Mesendoderm (in vitro differentiated cells): ENCODE measurements at regions not wholly inside any gene's neighbourhood (a gene's known extent, or its start where the extent isn't known, plus 50 kb on each side); places are given as distances from the start of the nearest gene placed in this dataset.
A peak's percentile ranks its signal among the peaks of the same experiment; 100 is the strongest.
"Not testable (repeated sequence)": the region's sequence is repeated elsewhere in the genome, so short reads cannot be mapped to it uniquely, and the experiment has no call there.

Experiments
- DNase-seq: peaks from one replicate; pipeline ENCODE4 v3.0.0; 2013
- H2AK5ac ChIP-seq: 2 replicates; pipeline ENCODE4 v1.6.1; 2013; ENCODE audit warnings: low read length, inconsistent platforms
- H2BK120ac ChIP-seq: 2 replicates; pipeline ENCODE4 v1.6.1; 2013; ENCODE audit warnings: low read depth, mild to moderate bottlenecking, low read length, moderate library complexity, mixed read lengths
- H2BK15ac ChIP-seq: replicated peaks from 2 replicates; pipeline ENCODE4 v1.6.1; 2013; ENCODE audit warnings: low read depth, mild to moderate bottlenecking, moderate library complexity
- H2BK5ac ChIP-seq: 2 replicates; pipeline ENCODE4 v1.6.1; 2013; ENCODE audit warnings: low read length, inconsistent platforms
- H3K18ac ChIP-seq: 2 replicates; pipeline ENCODE4 v1.6.1; 2013; ENCODE audit warnings: mild to moderate bottlenecking, low read length, mixed read lengths
- H3K23ac ChIP-seq: one replicate; pipeline ENCODE4 v1.6.1; 2013; ENCODE audit warnings: low read length
- H3K27ac ChIP-seq: 2 replicates; pipeline ENCODE4 v1.5.1; 2013; ENCODE audit warnings: low read depth, mild to moderate bottlenecking, inconsistent platforms, low read length, moderate library complexity
- H3K27me3 ChIP-seq: 2 replicates; pipeline ENCODE4 v1.6.1; 2013; ENCODE audit warnings: low read length, control low read depth, mild to moderate bottlenecking, inconsistent platforms; ENCODE audit not compliant: insufficient read depth, poor library complexity
- H3K36me3 ChIP-seq: 2 replicates; pipeline ENCODE4 v1.6.1; 2013; ENCODE audit warnings: low read length, inconsistent platforms; ENCODE audit not compliant: control insufficient read depth, insufficient read depth
- H3K4ac ChIP-seq: one replicate; pipeline ENCODE4 v1.6.1; 2013; ENCODE audit warnings: low read depth, mild to moderate bottlenecking, low read length, moderate library complexity
- H3K4me1 ChIP-seq: 2 replicates; pipeline ENCODE4 v1.6.1; 2013; ENCODE audit warnings: low read depth, low read length, inconsistent platforms; ENCODE audit not compliant: control insufficient read depth
- H3K4me2 ChIP-seq: 2 replicates; pipeline ENCODE4 v1.6.1; 2013; ENCODE audit warnings: low read length
- H3K4me3 ChIP-seq: 2 replicates; pipeline ENCODE4 v1.5.1; 2013; ENCODE audit warnings: mild to moderate bottlenecking, low read length
- H3K56ac ChIP-seq: one replicate; pipeline ENCODE4 v1.6.1; 2013; ENCODE audit warnings: low read length
- H3K79me1 ChIP-seq: 2 replicates; pipeline ENCODE4 v1.6.1; 2013; ENCODE audit warnings: low read length, inconsistent platforms
- H3K79me2 ChIP-seq: 2 replicates; pipeline ENCODE4 v1.6.1; 2013; ENCODE audit warnings: mild to moderate bottlenecking, low read length; ENCODE audit not compliant: control insufficient read depth, insufficient read depth
- H3K9ac ChIP-seq: 2 replicates; pipeline ENCODE4 v1.6.1; 2013; ENCODE audit warnings: low read length, inconsistent platforms
- H4K5ac ChIP-seq: one replicate; pipeline ENCODE4 v1.6.1; 2013; ENCODE audit warnings: low read length
- H4K8ac ChIP-seq: one replicate; pipeline ENCODE4 v1.6.1; 2013; ENCODE audit warnings: low read depth, mild to moderate bottlenecking, control low read depth, low read length, moderate library complexity
- WGBS: extraction: QIAGEN DNeasy Blood & Tissue Kit; methylation state at CpG from one replicate; pipeline ENCODE4 v1.1.7; 2013; ENCODE audit warnings: low lambda C conversion rate, missing lambda C conversion rate; ENCODE audit not compliant: insufficient coverage; ENCODE audit errors: extremely low coverage; 5-methylcytosine and 5-hydroxymethylcytosine counted together

DNA sequence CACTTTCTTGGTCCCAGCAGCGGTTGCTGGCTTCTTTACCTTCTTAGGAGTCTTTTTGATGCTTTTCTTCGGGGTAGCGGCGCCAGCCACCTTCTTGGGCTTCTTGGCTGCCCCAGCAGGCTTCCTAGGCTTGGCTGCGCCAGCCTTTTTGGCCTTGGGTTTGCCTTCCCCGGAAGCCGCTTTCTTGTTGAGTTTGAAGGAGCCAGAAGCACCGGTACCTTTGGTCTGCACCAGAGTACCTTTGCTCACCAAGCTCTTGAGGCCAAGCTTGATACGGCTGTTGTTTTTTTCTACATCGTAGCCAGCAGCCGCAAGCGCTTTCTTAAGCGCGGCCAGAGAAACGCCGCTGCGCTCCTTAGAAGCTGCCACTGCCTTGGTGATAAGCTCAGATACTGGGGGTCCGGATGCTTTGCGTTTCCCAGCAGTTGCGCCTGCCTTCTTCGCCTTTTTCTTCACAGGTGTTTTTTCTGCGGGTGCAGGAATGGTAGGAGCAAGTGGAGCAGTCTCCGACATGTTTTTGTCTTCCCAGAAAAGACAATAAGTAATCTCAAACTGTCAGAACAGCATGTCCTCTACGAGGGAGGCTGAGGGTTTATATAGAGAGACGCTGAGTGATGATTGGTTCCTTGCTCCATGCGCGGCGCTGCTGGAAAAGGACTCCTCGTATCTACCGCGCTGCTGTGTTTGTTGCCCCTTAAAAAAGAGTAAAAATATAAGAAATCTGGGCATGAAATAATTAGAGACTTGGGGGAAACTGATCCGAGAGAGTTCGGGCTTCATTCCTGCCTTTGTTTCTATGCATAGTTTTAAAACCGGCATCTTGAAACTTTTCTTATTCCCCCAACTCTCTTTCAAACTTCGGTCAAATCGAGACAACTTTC lies 130.3 kb upstream of the BTN3A2 start:
- H3K36me3 ChIP-seq: no peaks in the 10 kb centered on the region

DNA sequence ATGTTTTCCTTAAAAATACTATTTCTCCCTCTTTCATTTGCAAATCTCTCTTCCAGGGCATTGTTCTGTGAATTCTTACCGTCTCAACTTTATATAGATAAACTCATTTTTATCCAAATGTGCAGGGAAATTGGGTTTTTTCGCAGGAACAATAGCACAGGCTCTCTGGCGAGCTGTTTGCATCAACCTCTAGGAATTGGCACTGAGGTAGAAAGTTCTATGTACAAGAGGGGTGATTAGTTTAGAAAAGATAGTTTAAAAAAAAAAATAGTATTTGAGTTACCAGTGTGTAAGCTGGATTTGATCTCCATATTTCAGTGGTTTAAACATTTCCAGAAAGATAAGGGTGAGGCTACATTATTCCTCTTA lies 129.7 kb upstream of the BTN3A2 start:
- Histone ChIP-seq H3K79me2 (no peaks in the 10 kb centered on the region), H2AK5ac (no peak overlapping the region), H3K27me3 (no peaks in the 10 kb centered on the region), H3K18ac (peak overlapping the region; percentile 60), H3K4me2 (no peak overlapping the region), H3K23ac (no peak overlapping the region), H3K4ac (no peak overlapping the region), H4K5ac (no peak overlapping the region), H3K27ac (no peak overlapping the region), H4K8ac (no peak overlapping the region), H3K9ac (peak overlapping the region; percentile 61), H2BK5ac (no peak overlapping the region), H3K79me1 (no peaks in the 10 kb centered on the region), H3K4me1 (no peaks in the 10 kb centered on the region), H3K36me3 (no peaks in the 10 kb centered on the region), H2BK120ac (no peak overlapping the region), H2BK15ac (no peak overlapping the region), H3K56ac (peak overlapping the region; percentile 46), H3K4me3 (no peak overlapping the region)
- WGBS: no CpG with 5 or more reads among the region's 3 CpGs
- no peak for DNase-seq

More for the DNA sequence above, 130.3 kb upstream of the BTN3A2 start:
- Histone ChIP-seq H3K23ac (no peak overlapping the region), H3K18ac (peak overlapping the region; percentile 99), H3K27me3 (no peaks in the 10 kb centered on the region), H4K5ac (no peak overlapping the region), H3K4ac (peak overlapping the region; percentile 97), H3K79me2 (no peaks in the 10 kb centered on the region), H2BK5ac (peak overlapping the region; percentile 47), H3K4me3 (peak overlapping the region; percentile 82), H2BK15ac (no peak overlapping the region), H2BK120ac (peak overlapping the region; percentile 74), H3K79me1 (no peaks in the 10 kb centered on the region), H3K4me2 (peak overlapping the region; percentile 72), H4K8ac (no peak overlapping the region), H3K56ac (peak overlapping the region; percentile 66), H3K9ac (peak overlapping the region; percentile 96), H3K27ac (peak overlapping the region; percentile 92), H2AK5ac (no peak overlapping the region), H3K4me1 (no peaks in the 10 kb centered on the region)
- no CpG with 5 or more reads among the region's 36 CpGs for WGBS
- peak; percentile 96 for DNase-seq

- H2BK120ac ChIP-seq, H4K5ac ChIP-seq, H3K4me3 ChIP-seq, H3K4me2 ChIP-seq, H4K8ac ChIP-seq, H3K18ac ChIP-seq, H3K27ac ChIP-seq, H2AK5ac ChIP-seq, H3K4me1 ChIP-seq, H2BK5ac ChIP-seq, H3K79me1 ChIP-seq, H2BK15ac ChIP-seq, DNase-seq, H3K4ac ChIP-seq, H3K79me2 ChIP-seq, H3K23ac ChIP-seq, H3K9ac ChIP-seq, H3K56ac ChIP-seq, H3K27me3 ChIP-seq, H3K36me3 ChIP-seq: not testable (repeated sequence)
- WGBS: no CpG with 5 or more reads among the region's 18 CpGs
These were observed 125.6 kb upstream of the BTN3A2 start for GRCh38 chr6:26239415-26239814.

DNA sequence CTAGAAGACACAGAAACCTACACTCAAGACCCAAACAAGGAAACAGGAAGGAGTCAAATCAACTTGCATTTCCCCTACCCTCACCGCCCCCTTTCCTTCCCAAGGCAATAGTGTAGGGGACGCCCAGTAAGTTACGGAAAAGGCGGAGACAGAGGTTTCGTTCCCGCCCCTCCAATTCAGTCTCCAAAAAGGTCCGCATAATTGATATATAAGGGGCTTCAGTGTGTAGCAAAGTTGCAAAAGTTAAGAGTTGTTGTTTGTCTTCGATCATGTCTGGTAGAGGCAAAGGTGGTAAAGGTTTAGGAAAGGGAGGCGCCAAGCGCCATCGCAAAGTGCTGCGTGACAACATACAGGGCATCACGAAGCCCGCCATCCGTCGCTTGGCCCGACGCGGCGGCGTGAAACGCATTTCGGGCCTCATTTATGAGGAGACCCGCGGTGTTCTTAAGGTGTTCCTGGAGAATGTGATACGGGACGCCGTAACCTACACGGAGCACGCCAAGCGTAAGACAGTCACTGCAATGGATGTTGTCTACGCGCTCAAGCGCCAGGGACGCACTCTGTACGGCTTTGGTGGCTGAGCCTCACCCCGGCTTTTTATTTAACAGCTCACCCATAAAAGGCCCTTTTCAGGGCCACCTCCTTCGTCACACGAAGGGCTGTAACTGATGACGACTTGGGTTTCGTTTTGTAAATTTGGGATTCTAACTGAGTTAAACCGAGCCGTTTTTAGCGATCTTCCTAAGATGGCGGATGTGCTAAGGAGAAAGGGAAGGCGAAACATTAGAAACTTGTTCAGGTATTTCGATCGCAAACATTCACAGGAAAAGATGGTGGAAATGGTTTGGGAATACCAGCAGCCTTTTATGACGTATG lies 124.6 kb upstream of the BTN3A2 start:
- peak overlapping the region; percentile 94 for H3K9ac ChIP-seq
- H3K4ac ChIP-seq: peak overlapping the region; percentile 50
- H3K18ac ChIP-seq: peak overlapping the region; percentile 22
- no peak overlapping the region for H2AK5ac ChIP-seq
- no peak overlapping the region for H2BK120ac ChIP-seq
- peak overlapping the region; percentile 64 for H2BK5ac ChIP-seq
- H3K27me3 ChIP-seq: no peaks in the 10 kb centered on the region
- no peaks in the 10 kb centered on the region for H3K79me1 ChIP-seq
- no peak overlapping the region for H2BK15ac ChIP-seq
- peak overlapping the region; percentile 73 for H3K4me2 ChIP-seq
- H3K56ac ChIP-seq: peak overlapping the region; percentile 95
- WGBS: no CpG with 5 or more reads among the region's 49 CpGs
- no peak overlapping the region for H4K8ac ChIP-seq
- no peaks in the 10 kb centered on the region for H3K36me3 ChIP-seq
- DNase-seq: peak; percentile 99
- peaks cover 8% of the 10 kb centered on the region for H3K4me1 ChIP-seq
- peak overlapping the region; percentile 91 for H3K23ac ChIP-seq
- peak overlapping the region; percentile 89 for H3K27ac ChIP-seq
- H3K4me3 ChIP-seq: peak overlapping the region; percentile 76
- no peaks in the 10 kb centered on the region for H3K79me2 ChIP-seq
- H4K5ac ChIP-seq: peak overlapping the region; percentile 16

- Histone ChIP-seq H4K5ac (peak overlapping the region; percentile 16), H3K4me2 (peak overlapping the region; percentile 73), H3K4me1 (peaks cover 8% of the 10 kb centered on the region), H3K23ac (no peak overlapping the region), H3K36me3 (no peaks in the 10 kb centered on the region), H2AK5ac (no peak overlapping the region), H3K79me2 (no peaks in the 10 kb centered on the region), H3K18ac (peak overlapping the region; percentile 57), H3K9ac (peak overlapping the region; percentile 94), H3K79me1 (no peaks in the 10 kb centered on the region), H3K56ac (peak overlapping the region; percentile 95), H3K27ac (peak overlapping the region; percentile 89), H2BK15ac (no peak overlapping the region), H3K27me3 (no peaks in the 10 kb centered on the region), H2BK120ac (no peak overlapping the region), H3K4ac (peak overlapping the region; percentile 62), H2BK5ac (peak overlapping the region; percentile 64), H4K8ac (peak overlapping the region; percentile 40), H3K4me3 (peak overlapping the region; percentile 76)
- WGBS: no CpG with 5 or more reads among the region's 38 CpGs
- peak; percentile 80 for DNase-seq
These were observed 123.7 kb upstream of the BTN3A2 start for GRCh38 chr6:26241033-26241895.
